GM21526 (cell line): ENCODE measurements at regions not wholly inside any gene's neighbourhood (a gene's known extent, or its start where the extent isn't known, plus 50 kb on each side); places are given as distances from the start of the nearest gene placed in this dataset.
"Not testable (repeated sequence)": the region's sequence is repeated elsewhere in the genome, so short reads cannot be mapped to it uniquely, and the experiment has no call there.

Experiments
- ATAC-seq: cut with Tn5 transposase; IDR thresholded peaks from one replicate; pipeline ENCODE4 v1.9.1; 2021; ENCODE audit warnings: moderate library complexity; ENCODE audit not compliant: unreplicated experiment, low FRiP score

- ATAC-seq, result no peak
Observed at GRCh38 chr3:162670181-162670580, 1173.6 kb downstream of the OTOL1 start.

- ATAC-seq, result no peak
Observed at GRCh38 chr3:162677475-162677874, 1180.9 kb downstream of the OTOL1 start.

GRCh38 chr3:162678941-162679340 is 1182.3 kb downstream of the OTOL1 start:
- ATAC-seq, result no peak

GRCh38 chr3:162684260-162684659 is 1187.7 kb downstream of the OTOL1 start:
- no peak for ATAC-seq

GRCh38 chr3:162699291-162699690 is 1202.7 kb downstream of the OTOL1 start:
- ATAC-seq, result no peak

- ATAC-seq, result no peak
Observed at GRCh38 chr3:162701211-162701610, 1204.6 kb downstream of the OTOL1 start.

- ATAC-seq, result no peak
Observed at GRCh38 chr3:162702768-162703385, 1206.3 kb downstream of the OTOL1 start.

GRCh38 chr3:162704238-162704637 is 1207.6 kb downstream of the OTOL1 start:
- ATAC-seq, result no peak

- ATAC-seq, result no peak
Observed at GRCh38 chr3:162704799-162705385, 1208.3 kb downstream of the OTOL1 start.

GRCh38 chr3:162708394-162708793 is 1211.8 kb downstream of the OTOL1 start:
- not testable (repeated sequence) for ATAC-seq

- not testable (repeated sequence) for ATAC-seq
Observed at GRCh38 chr3:162708942-162709706, 1212.5 kb downstream of the OTOL1 start.

- no peak for ATAC-seq
Observed at GRCh38 chr3:162710332-162711112, 1213.9 kb downstream of the OTOL1 start.

- not testable (repeated sequence) for ATAC-seq
Observed at GRCh38 chr3:162717074-162717473, 1220.5 kb downstream of the OTOL1 start.

GRCh38 chr3:162718697-162719096 is 1222.1 kb downstream of the OTOL1 start:
- ATAC-seq, result no peak

GRCh38 chr3:162719684-162720341 is 1223.2 kb downstream of the OTOL1 start:
- ATAC-seq, result no peak

- ATAC-seq, result no peak
Observed at GRCh38 chr3:162721736-162722135, 1225.1 kb downstream of the OTOL1 start.

GRCh38 chr3:162722337-162722736 is 1225.7 kb downstream of the OTOL1 start:
- ATAC-seq, result no peak

- ATAC-seq, result not testable (repeated sequence)
Observed at GRCh38 chr3:162722796-162723195, 1226.2 kb downstream of the OTOL1 start.

- ATAC-seq, result no peak
Observed at GRCh38 chr3:162729686-162730085, 1233.1 kb downstream of the OTOL1 start.

- ATAC-seq, result not testable (repeated sequence)
Observed at GRCh38 chr3:162731961-162732360, 1235.4 kb downstream of the OTOL1 start.
